ENCODE measurements at regions not wholly inside any gene's neighbourhood (a gene's known extent, or its start where the extent isn't known, plus 50 kb on each side); places are given as distances from the start of the nearest gene placed in this dataset.

DNA sequence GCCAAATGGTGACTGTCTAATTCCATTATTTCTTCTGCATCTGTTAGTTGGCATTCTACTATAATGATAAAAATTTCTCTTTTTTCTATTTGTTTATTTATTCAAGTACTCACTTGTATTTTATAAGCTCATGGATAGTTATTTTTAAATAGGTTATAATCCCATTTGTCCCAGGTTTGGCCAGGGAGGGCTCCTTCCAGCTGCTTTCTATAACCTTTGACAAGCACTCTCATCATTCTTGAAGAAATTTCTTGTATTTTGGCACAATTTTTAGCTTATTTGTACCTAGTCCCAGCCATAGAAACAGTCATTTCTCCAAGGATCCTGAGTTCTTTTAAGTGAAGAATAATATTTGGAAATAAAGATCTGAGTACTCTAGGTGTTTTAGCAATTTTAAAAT lies 1038.6 kb upstream of the AGA start:
- TF ChIP-seq, protein P1, sequence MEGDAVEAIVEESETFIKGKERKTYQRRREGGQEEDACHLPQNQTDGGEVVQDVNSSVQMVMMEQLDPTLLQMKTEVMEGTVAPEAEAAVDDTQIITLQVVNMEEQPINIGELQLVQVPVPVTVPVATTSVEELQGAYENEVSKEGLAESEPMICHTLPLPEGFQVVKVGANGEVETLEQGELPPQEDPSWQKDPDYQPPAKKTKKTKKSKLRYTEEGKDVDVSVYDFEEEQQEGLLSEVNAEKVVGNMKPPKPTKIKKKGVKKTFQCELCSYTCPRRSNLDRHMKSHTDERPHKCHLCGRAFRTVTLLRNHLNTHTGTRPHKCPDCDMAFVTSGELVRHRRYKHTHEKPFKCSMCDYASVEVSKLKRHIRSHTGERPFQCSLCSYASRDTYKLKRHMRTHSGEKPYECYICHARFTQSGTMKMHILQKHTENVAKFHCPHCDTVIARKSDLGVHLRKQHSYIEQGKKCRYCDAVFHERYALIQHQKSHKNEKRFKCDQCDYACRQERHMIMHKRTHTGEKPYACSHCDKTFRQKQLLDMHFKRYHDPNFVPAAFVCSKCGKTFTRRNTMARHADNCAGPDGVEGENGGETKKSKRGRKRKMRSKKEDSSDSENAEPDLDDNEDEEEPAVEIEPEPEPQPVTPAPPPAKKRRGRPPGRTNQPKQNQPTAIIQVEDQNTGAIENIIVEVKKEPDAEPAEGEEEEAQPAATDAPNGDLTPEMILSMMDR (IDR thresholded peaks at IDR 0.05; ENCODE audit: insufficient read depth, low read depth, low read length): no peak
- no peak for TF ChIP-seq EZH2 (IDR thresholded peaks at IDR 0.05; ENCODE audit: insufficient read depth, low read length)
